ENCODE measurements at regions not wholly inside any gene's neighbourhood (a gene's known extent, or its start where the extent isn't known, plus 50 kb on each side); places are given as distances from the start of the nearest gene placed in this dataset.
A peak's percentile ranks its signal among the peaks of the same experiment; 100 is the strongest.

- no peaks in the 10 kb centered on the region for H3K36me3 ChIP-seq (ENCODE audit: insufficient read depth, low read length)
- no peaks in the 10 kb centered on the region for H3K27me3 ChIP-seq (ENCODE audit: insufficient read depth, low read length)
- no peaks in the 10 kb centered on the region for H3K79me2 ChIP-seq (ENCODE audit: insufficient read depth, low read length)
- H3K9me3 ChIP-seq (ENCODE audit: low read length): 0 out of 2 replicates have a peak, but pooled peaks cover 2% of the 10 kb centered on the region
- no peak for TF ChIP-seq EZH2 (IDR thresholded peaks at IDR 0.05; ENCODE audit: borderline replicate concordance, low read length)
- H3K4me3 ChIP-seq (ENCODE audit: low read depth, low read length, poor library complexity, severe bottlenecking): no peak overlapping the region
- H2AFZ ChIP-seq (ENCODE audit: low read length): no peak overlapping the region
- no peak overlapping the region for H3K9ac ChIP-seq (ENCODE audit: low read length)
- no peak overlapping the region for H3K4me2 ChIP-seq (ENCODE audit: low read length)
- H3K9me2 ChIP-seq (ENCODE audit: low read depth, low read length): no peaks in the 10 kb centered on the region
- H3F3A ChIP-seq (ENCODE audit: insufficient read depth, low read length): 0 out of 2 replicates have a peak, but pooled peaks cover 6% of the 10 kb centered on the region
- H3K4me1 ChIP-seq (ENCODE audit: insufficient read depth, low read length, severe bottlenecking): no peaks in the 10 kb centered on the region
- H4K20me1 ChIP-seq (ENCODE audit: insufficient read depth, low read length): no peaks in the 10 kb centered on the region
- H3K27ac ChIP-seq (ENCODE audit: low read depth, low read length, poor library complexity, severe bottlenecking): no peak overlapping the region
These were observed 205.2 kb upstream of the ANO3 start for GRCh38 chr11:26126741-26127140.

- Histone ChIP-seq H3K27ac (ENCODE audit: low read depth, low read length, poor library complexity, severe bottlenecking) (no peak overlapping the region), H3K27me3 (ENCODE audit: insufficient read depth, low read length) (no peaks in the 10 kb centered on the region), H3K4me1 (ENCODE audit: insufficient read depth, low read length, severe bottlenecking) (no peaks in the 10 kb centered on the region), H3K79me2 (ENCODE audit: insufficient read depth, low read length) (no peaks in the 10 kb centered on the region), H3K4me3 (ENCODE audit: low read depth, low read length, poor library complexity, severe bottlenecking) (no peak overlapping the region), H3K4me2 (ENCODE audit: low read length) (no peak overlapping the region), H3K9me2 (ENCODE audit: low read depth, low read length) (no peaks in the 10 kb centered on the region), H3K9ac (ENCODE audit: low read length) (no peak overlapping the region), H3K36me3 (ENCODE audit: insufficient read depth, low read length) (no peaks in the 10 kb centered on the region), H4K20me1 (ENCODE audit: insufficient read depth, low read length) (no peaks in the 10 kb centered on the region), H3K9me3 (ENCODE audit: low read length) (0 out of 2 replicates have a peak, but pooled peaks cover 2% of the 10 kb centered on the region), H2AFZ (ENCODE audit: low read length) (no peak overlapping the region), H3F3A (ENCODE audit: insufficient read depth, low read length) (0 out of 2 replicates have a peak, but pooled peaks cover 6% of the 10 kb centered on the region)
- TF ChIP-seq CTCF (IDR thresholded peaks at IDR 0.05; ENCODE audit: low read length) (no peak), EZH2 (IDR thresholded peaks at IDR 0.05; ENCODE audit: borderline replicate concordance, low read length) (no peak)
These were observed 204.6 kb upstream of the ANO3 start for GRCh38 chr11:26127336-26127735.

GRCh38 chr11:26131406-26131805 lies 200.5 kb upstream of the ANO3 start:
- no peaks in the 10 kb centered on the region for H3K9me2 ChIP-seq (ENCODE audit: low read depth, low read length)
- H3K4me1 ChIP-seq (ENCODE audit: insufficient read depth, low read length, severe bottlenecking): peaks cover 36% of the 10 kb centered on the region
- H3K9ac ChIP-seq (ENCODE audit: low read length): no peak overlapping the region
- H3K36me3 ChIP-seq (ENCODE audit: insufficient read depth, low read length): no peaks in the 10 kb centered on the region
- no peak overlapping the region for H2AFZ ChIP-seq (ENCODE audit: low read length)
- no peak overlapping the region for H3K27ac ChIP-seq (ENCODE audit: low read depth, low read length, poor library complexity, severe bottlenecking)
- H3F3A ChIP-seq (ENCODE audit: insufficient read depth, low read length): 0 out of 2 replicates have a peak, but pooled peaks cover 6% of the 10 kb centered on the region
- H4K20me1 ChIP-seq (ENCODE audit: insufficient read depth, low read length): no peaks in the 10 kb centered on the region
- H3K79me2 ChIP-seq (ENCODE audit: insufficient read depth, low read length): no peaks in the 10 kb centered on the region
- H3K9me3 ChIP-seq (ENCODE audit: low read length): no peaks in the 10 kb centered on the region
- no peak overlapping the region for H3K4me2 ChIP-seq (ENCODE audit: low read length)
- no peak for TF ChIP-seq CTCF (IDR thresholded peaks at IDR 0.05; ENCODE audit: low read length)
- TF ChIP-seq EZH2 (IDR thresholded peaks at IDR 0.05; ENCODE audit: borderline replicate concordance, low read length): no peak
- H3K27me3 ChIP-seq (ENCODE audit: insufficient read depth, low read length): no peaks in the 10 kb centered on the region
- no peak overlapping the region for H3K4me3 ChIP-seq (ENCODE audit: low read depth, low read length, poor library complexity, severe bottlenecking)

- no peak overlapping the region for H3K4me2 ChIP-seq (ENCODE audit: low read length)
- H3K79me2 ChIP-seq (ENCODE audit: insufficient read depth, low read length): no peaks in the 10 kb centered on the region
- no peak overlapping the region for H3K4me3 ChIP-seq (ENCODE audit: low read depth, low read length, poor library complexity, severe bottlenecking)
- no peak overlapping the region for H3K9ac ChIP-seq (ENCODE audit: low read length)
- TF ChIP-seq EZH2 (IDR thresholded peaks at IDR 0.05; ENCODE audit: borderline replicate concordance, low read length) (no peak), CTCF (IDR thresholded peaks at IDR 0.05; ENCODE audit: low read length) (no peak; the same call in 1 of the 2 replicates)
- H2AFZ ChIP-seq (ENCODE audit: low read length): no peak overlapping the region
- H3K4me1 ChIP-seq (ENCODE audit: insufficient read depth, low read length, severe bottlenecking): peaks cover 37% of the 10 kb centered on the region
- H3F3A ChIP-seq (ENCODE audit: insufficient read depth, low read length): 0 out of 2 replicates have a peak, but pooled peaks cover 6% of the 10 kb centered on the region
- no peaks in the 10 kb centered on the region for H3K27me3 ChIP-seq (ENCODE audit: insufficient read depth, low read length)
- no peaks in the 10 kb centered on the region for H3K9me2 ChIP-seq (ENCODE audit: low read depth, low read length)
- H3K9me3 ChIP-seq (ENCODE audit: low read length): no peaks in the 10 kb centered on the region
- H3K27ac ChIP-seq (ENCODE audit: low read depth, low read length, poor library complexity, severe bottlenecking): peak overlapping the region; percentile 43
- H4K20me1 ChIP-seq (ENCODE audit: insufficient read depth, low read length): no peaks in the 10 kb centered on the region
- H3K36me3 ChIP-seq (ENCODE audit: insufficient read depth, low read length): no peaks in the 10 kb centered on the region
These were observed 197.9 kb upstream of the ANO3 start for GRCh38 chr11:26134053-26134452.
